Keratinocyte (primary cell): ENCODE measurements at regions not wholly inside any gene's neighbourhood (a gene's known extent, or its start where the extent isn't known, plus 50 kb on each side); places are given as distances from the start of the nearest gene placed in this dataset.

ENCODE experiments used
- CTCF ChIP-seq, 3 experiments: IDR thresholded peaks in 1 of 3; conservative IDR thresholded peaks in 1 of 3; optimal IDR thresholded peaks in 1 of 3; 2 replicates in 2 of 3; 3 replicates in 1 of 3; pipeline versions ENCODE3 to v1.5.1; 2011; ENCODE audit warnings: low read length in 3 of 3, mild to moderate bottlenecking in 3 of 3, moderate library complexity in 2 of 3, control low read depth in 1 of 3, inconsistent platforms in 1 of 3; ENCODE audit not compliant: insufficient read depth in 2 of 3; ENCODE audit errors: extremely low read depth in 1 of 3
- EZH2 ChIP-seq: IDR thresholded peaks from one replicate; pipeline ENCODE4 v1.6.1; 2012; ENCODE audit warnings: inconsistent platforms, mild to moderate bottlenecking, low read length, moderate library complexity

- TF ChIP-seq CTCF (optimal IDR thresholded peaks at IDR 0.05 in 1 of 3, IDR thresholded peaks at IDR 0.05 in 1 of 3, conservative IDR thresholded peaks at IDR 0.05 in 1 of 3; ENCODE audit: extremely low read depth in 1 of 3, insufficient read depth in 2 of 3, low read length in 3 of 3) (no peak), EZH2 (no peak)
Measured at GRCh38 chr7:51621956-51622355, 305.3 kb upstream of the COBL start.
